Natural killer cell (primary cell): ENCODE measurements at regions not wholly inside any gene's neighbourhood (a gene's known extent, or its start where the extent isn't known, plus 50 kb on each side); places are given as distances from the start of the nearest gene placed in this dataset.
"Not testable (repeated sequence)": the region's sequence is repeated elsewhere in the genome, so short reads cannot be mapped to it uniquely, and the experiment has no call there.

ENCODE experiments used
- ATAC-seq, 3 donors: fragments of 150-1000 bp in 2 of 3; fragments of 200-7000 bp in 1 of 3; cut with Tn5 transposase; 1 replicate in 1 of 3; 2 replicates in 2 of 3; pipeline ENCODE4 v1.10.0; 2021; ENCODE audit warnings: mild to moderate bottlenecking in 2 of 3, moderate library complexity in 2 of 3
- DNase-seq, 2 donors: peaks; one replicate each; pipeline versions ENCODE4 v3.0.0 to v3.0.0-alpha.2; 2013 to 2021; ENCODE audit warnings: mixed read lengths in 1 of 2
- H3K27ac ChIP-seq: one replicate; pipeline ENCODE4 v1.5.1; 2013; ENCODE audit warnings: mild to moderate bottlenecking, low read length
- H3K27me3 ChIP-seq: one replicate; pipeline ENCODE4 v1.6.1; 2013; ENCODE audit warnings: low read length; ENCODE audit not compliant: control insufficient read depth, insufficient read depth
- H3K36me3 ChIP-seq: one replicate; pipeline ENCODE4 v1.6.1; 2013; ENCODE audit warnings: low read length; ENCODE audit not compliant: control insufficient read depth, insufficient read depth
- H3K4me1 ChIP-seq: one replicate; pipeline ENCODE4 v1.6.1; 2013; ENCODE audit warnings: low read length; ENCODE audit not compliant: control insufficient read depth, insufficient read depth
- H3K4me3 ChIP-seq: one replicate; pipeline ENCODE4 v1.5.1; 2013; ENCODE audit warnings: low read length
- H3K9me3 ChIP-seq: one replicate; pipeline ENCODE4 v1.6.1; 2013; ENCODE audit warnings: low read length; ENCODE audit not compliant: control insufficient read depth, insufficient read depth
- H3K27ac Mint-ChIP-seq, 2 donors: one replicate each; pipeline ENCODE4 v1.8.0; 2022; ENCODE audit warnings: mild to moderate bottlenecking in 2 of 2, mixed read lengths in 2 of 2, moderate library complexity in 1 of 2
- H3K27me3 Mint-ChIP-seq, 2 donors: one replicate each; pipeline ENCODE4 v1.8.0; 2022; ENCODE audit warnings: low read depth in 2 of 2, mixed read lengths in 2 of 2
- H3K36me3 Mint-ChIP-seq: one replicate; pipeline ENCODE4 v1.8.0; 2022; ENCODE audit warnings: mixed read lengths
- H3K4me1 Mint-ChIP-seq, 2 donors: one replicate each; pipeline ENCODE4 v1.8.0; 2022; ENCODE audit warnings: mixed read lengths in 2 of 2
- H3K4me3 Mint-ChIP-seq: one replicate; pipeline ENCODE4 v1.8.0; 2022; ENCODE audit warnings: mild to moderate bottlenecking, moderate library complexity, mixed read lengths
- H3K9me3 Mint-ChIP-seq, 2 donors: one replicate each; pipeline ENCODE4 v1.8.0; 2022; ENCODE audit warnings: mixed read lengths in 2 of 2
- WGBS: methylation state at CpG from one replicate; pipeline ENCODE4 v1.1.7; 2013; ENCODE audit warnings: missing lambda C conversion rate; ENCODE audit not compliant: insufficient coverage; 5-methylcytosine and 5-hydroxymethylcytosine counted together
- intact Hi-C: fragments of 100-400 bp; cut with micrococcal nuclease; formaldehyde crosslinking; loops from one replicate; pipeline ENCODE4 v1.14.2; 2022

GRCh38 chr3:75434276-75434912, 229.7 kb upstream of the FRG2C start:
- intact Hi-C loops: not testable (repeated sequence)

GRCh38 chr3:75434913-75435793, 229.0 kb upstream of the FRG2C start:
- Mint-ChIP-seq H3K27ac (peak overlapping the region; percentile 95 to 97), H3K4me3 (peak overlapping the region; percentile 99), H3K4me1 (peaks cover 10 to 13% of the 10 kb centered on the region in 2 donors)
- H3K36me3 ChIP-seq, H3K27me3 ChIP-seq, H3K9me3 Mint-ChIP-seq, H3K36me3 Mint-ChIP-seq, H3K9me3 ChIP-seq, intact Hi-C loops, H3K27me3 Mint-ChIP-seq: not testable (repeated sequence)
- peak overlapping the region; percentile 93 for H3K27ac ChIP-seq
- H3K4me3 ChIP-seq: peak overlapping the region; percentile 79
- ATAC-seq: peak; percentile 100
- WGBS: under 1% methylated on average over 73 of the region's 73 CpGs
- H3K4me1 ChIP-seq: peaks cover 11% of the 10 kb centered on the region
- peak; percentile 89 to 97 for DNase-seq

More at GRCh38 chr3:75434276-75434912, 229.7 kb upstream of the FRG2C start:
- H3K4me1 Mint-ChIP-seq: peaks cover 12 to 13% of the 10 kb centered on the region in 2 donors
- H3K4me1 ChIP-seq: peaks cover 11% of the 10 kb centered on the region
- H3K36me3 Mint-ChIP-seq, ATAC-seq, H3K36me3 ChIP-seq, H3K27me3 Mint-ChIP-seq, H3K27me3 ChIP-seq, H3K9me3 ChIP-seq, H3K9me3 Mint-ChIP-seq: not testable (repeated sequence)
- 4% methylated on average over 32 of the region's 32 CpGs for WGBS
- peak; percentile 27 to 53 for DNase-seq
- H3K27ac ChIP-seq: peak overlapping the region; percentile 50
- H3K27ac Mint-ChIP-seq: peak overlapping the region; percentile 95 to 97
- H3K4me3 Mint-ChIP-seq: peak overlapping the region; percentile 99
- H3K4me3 ChIP-seq: peak overlapping the region; percentile 79

- peak in 1 of 2 donors; percentile 77 for DNase-seq
Measured at GRCh38 chr3:75435794-75436400, 228.2 kb upstream of the FRG2C start.

GRCh38 chr3:75440986-75441385, 223.1 kb upstream of the FRG2C start:
- DNase-seq, H3K27ac Mint-ChIP-seq, H3K9me3 ChIP-seq, H3K36me3 Mint-ChIP-seq, H3K4me1 Mint-ChIP-seq, H3K27me3 ChIP-seq, H3K4me1 ChIP-seq, H3K9me3 Mint-ChIP-seq, H3K4me3 ChIP-seq, H3K36me3 ChIP-seq, H3K27ac ChIP-seq, H3K4me3 Mint-ChIP-seq, intact Hi-C loops, H3K27me3 Mint-ChIP-seq, ATAC-seq: not testable (repeated sequence)
- WGBS: 88% methylated on average over 5 of the region's 7 CpGs

More at GRCh38 chr3:75435794-75436400, 228.2 kb upstream of the FRG2C start:
- WGBS: under 1% methylated on average over 36 of the region's 38 CpGs
- H3K27me3 Mint-ChIP-seq, H3K27me3 ChIP-seq, H3K9me3 ChIP-seq, H3K9me3 Mint-ChIP-seq, H3K36me3 ChIP-seq, intact Hi-C loops, H3K36me3 Mint-ChIP-seq, ATAC-seq: not testable (repeated sequence)
- Histone ChIP-seq H3K4me3 (peak overlapping the region; percentile 79), H3K27ac (peak overlapping the region; percentile 93), H3K4me1 (peaks cover 11% of the 10 kb centered on the region)
- peak overlapping the region; percentile 95 to 97 for H3K27ac Mint-ChIP-seq
- H3K4me3 Mint-ChIP-seq: peak overlapping the region; percentile 99
- H3K4me1 Mint-ChIP-seq: peaks cover 10 to 13% of the 10 kb centered on the region in 2 donors

GRCh38 chr3:75444634-75445033, 219.5 kb upstream of the FRG2C start:
- H3K4me3 ChIP-seq, H3K27ac ChIP-seq, H3K36me3 ChIP-seq, H3K4me1 Mint-ChIP-seq, ATAC-seq, H3K27me3 Mint-ChIP-seq, H3K9me3 ChIP-seq, H3K36me3 Mint-ChIP-seq, H3K9me3 Mint-ChIP-seq, DNase-seq, H3K4me3 Mint-ChIP-seq, intact Hi-C loops, H3K4me1 ChIP-seq, H3K27me3 ChIP-seq, H3K27ac Mint-ChIP-seq: not testable (repeated sequence)
- WGBS: 96% methylated on average over 19 of the region's 19 CpGs

- H3K4me1 Mint-ChIP-seq, H3K27me3 Mint-ChIP-seq, H3K4me3 Mint-ChIP-seq, H3K27me3 ChIP-seq, intact Hi-C loops, H3K4me1 ChIP-seq, H3K27ac Mint-ChIP-seq, H3K36me3 ChIP-seq, ATAC-seq, H3K4me3 ChIP-seq, DNase-seq, H3K9me3 Mint-ChIP-seq, H3K9me3 ChIP-seq, H3K27ac ChIP-seq, H3K36me3 Mint-ChIP-seq: not testable (repeated sequence)
- 88% methylated on average over 6 of the region's 6 CpGs for WGBS
Measured at GRCh38 chr3:75445234-75445633, 218.9 kb upstream of the FRG2C start.

- H3K4me3 Mint-ChIP-seq, H3K4me1 ChIP-seq, H3K27ac ChIP-seq, H3K27me3 Mint-ChIP-seq, ATAC-seq, H3K27me3 ChIP-seq, H3K4me1 Mint-ChIP-seq, H3K36me3 ChIP-seq, H3K4me3 ChIP-seq, H3K9me3 Mint-ChIP-seq, DNase-seq, H3K36me3 Mint-ChIP-seq, H3K9me3 ChIP-seq, intact Hi-C loops, H3K27ac Mint-ChIP-seq: not testable (repeated sequence)
- WGBS: 92% methylated on average over 11 of the region's 11 CpGs
Measured at GRCh38 chr3:75446948-75447347, 217.2 kb upstream of the FRG2C start.
